Nephron progenitor cell (in vitro differentiated cells): ENCODE measurements at regions not wholly inside any gene's neighbourhood (a gene's known extent, or its start where the extent isn't known, plus 50 kb on each side); places are given as distances from the start of the nearest gene placed in this dataset.

Experiments used
- DNase-seq: peaks from one replicate; pipeline ENCODE4 v3.0.0; 2021
- H3K27ac Mint-ChIP-seq: 2 replicates; pipeline ENCODE4 v1.8.0; 2021; ENCODE audit warnings: mild to moderate bottlenecking, moderate library complexity, mixed read lengths
- H3K27me3 Mint-ChIP-seq: 2 replicates; pipeline ENCODE4 v1.8.0; 2021; ENCODE audit warnings: mild to moderate bottlenecking, low read depth, mixed read lengths; ENCODE audit not compliant: poor library complexity
- H3K36me3 Mint-ChIP-seq: 2 replicates; pipeline ENCODE4 v1.8.0; 2021; ENCODE audit warnings: low read depth, mixed read lengths
- H3K4me1 Mint-ChIP-seq: 2 replicates; pipeline ENCODE4 v1.8.0; 2021; ENCODE audit warnings: mixed read lengths
- H3K4me3 Mint-ChIP-seq: 2 replicates; pipeline ENCODE4 v1.8.0; 2021; ENCODE audit warnings: mild to moderate bottlenecking, moderate library complexity, mixed read lengths
- H3K9me3 Mint-ChIP-seq: 2 replicates; pipeline ENCODE4 v1.8.0; 2021; ENCODE audit warnings: mild to moderate bottlenecking, moderate library complexity, mixed read lengths
- CTCF ChIP-seq: fragments of 200-600 bp; sonication (generic); IDR thresholded peaks from 2 replicates; pipeline ENCODE4 v1.5.0; 2021; ENCODE audit warnings: antibody characterized with exemption

DNA sequence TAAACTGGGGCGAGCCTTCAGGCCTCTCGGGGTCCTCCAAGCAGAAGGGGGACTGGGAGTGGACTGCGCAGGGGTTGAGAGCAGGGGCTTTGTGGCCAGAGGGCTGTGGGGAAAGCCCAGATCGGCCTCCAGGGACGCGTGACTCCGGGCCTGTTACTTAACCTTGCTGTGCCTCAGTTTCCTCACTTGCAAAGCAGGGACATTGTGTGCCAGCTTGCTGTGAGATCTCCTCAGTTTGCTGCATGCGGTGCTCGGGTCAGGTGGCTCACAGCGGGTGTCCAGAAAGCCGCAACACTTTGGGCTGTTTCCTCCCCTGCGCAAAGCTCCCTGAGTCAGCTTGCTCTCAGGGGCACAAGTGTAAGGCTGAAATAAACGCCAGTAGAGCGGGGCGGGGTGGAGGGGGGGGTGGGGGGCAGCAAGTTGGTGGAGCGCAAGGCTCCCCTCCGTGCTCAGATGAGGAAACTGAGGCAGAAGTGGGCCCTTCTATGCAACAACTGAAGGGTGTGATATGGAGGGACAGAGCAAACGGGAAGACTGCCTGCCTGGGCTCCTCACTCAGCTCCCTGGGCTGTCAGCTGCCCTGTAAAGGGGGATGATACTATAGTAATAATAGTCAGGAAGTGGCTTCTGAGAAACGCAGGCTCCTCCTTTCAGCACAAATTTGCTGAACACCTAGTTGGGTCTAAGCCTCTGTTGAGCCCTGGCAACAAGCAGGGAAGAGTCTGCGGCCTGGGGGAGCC lies 101.0 kb downstream of the HMX1 start:
- no peak overlapping the region for H3K27ac Mint-ChIP-seq

DNA sequence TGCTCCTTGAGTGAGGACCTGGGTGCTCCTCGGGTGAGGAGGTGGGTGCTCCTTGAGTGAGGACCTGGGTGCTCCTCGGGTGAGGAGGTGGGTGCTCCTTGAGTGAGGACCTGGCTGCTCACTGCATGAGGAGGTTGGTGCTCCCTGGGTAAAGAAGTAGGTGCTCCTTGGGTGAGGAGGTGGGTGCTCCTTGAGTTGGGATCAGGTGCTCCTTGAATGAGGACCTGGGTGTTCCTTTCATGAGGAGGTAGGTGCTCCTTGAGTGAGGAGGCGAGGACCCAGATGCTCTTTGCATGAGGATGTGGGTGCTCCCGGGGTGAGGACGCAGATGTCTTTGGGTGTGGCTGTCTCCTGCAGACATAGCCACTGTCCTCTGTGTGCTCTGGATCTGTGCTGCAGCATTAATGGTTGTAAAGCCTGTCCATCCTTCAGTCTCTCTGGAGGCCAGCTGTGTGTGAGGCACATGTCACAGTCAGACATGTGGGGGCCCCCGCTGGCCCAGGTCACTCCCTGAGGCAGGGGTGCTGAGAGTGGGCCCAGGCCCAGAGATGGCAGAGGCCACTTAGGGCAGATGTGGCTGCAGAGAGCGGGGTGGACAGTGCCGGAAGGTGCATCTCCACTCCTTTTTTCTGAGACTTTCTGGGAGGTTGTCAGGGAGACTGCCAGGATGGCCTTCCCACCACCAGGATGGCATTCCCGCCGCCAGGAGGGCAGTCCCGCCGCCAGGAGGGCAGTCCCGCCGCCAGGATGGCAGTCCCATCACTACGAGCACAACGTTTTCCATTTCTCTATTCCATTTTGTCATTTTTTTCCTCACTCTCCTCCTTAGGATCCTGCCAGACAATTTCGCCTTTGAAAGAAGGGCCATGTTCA lies 101.8 kb downstream of the HMX1 start:
- Mint-ChIP-seq H3K4me1 (peaks cover 20% of the 10 kb centered on the region), H3K9me3 (no peaks in the 10 kb centered on the region), H3K36me3 (no peaks in the 10 kb centered on the region), H3K27ac (no peak overlapping the region), H3K27me3 (peaks cover 19% of the 10 kb centered on the region), H3K4me3 (no peak overlapping the region)
- no peak for DNase-seq
- TF ChIP-seq CTCF = no peak

More for the DNA sequence above, 101.0 kb downstream of the HMX1 start:
- TF ChIP-seq CTCF = no peak
- no peaks in the 10 kb centered on the region for H3K9me3 Mint-ChIP-seq
- DNase-seq = no peak
- H3K27me3 Mint-ChIP-seq = peaks cover 19% of the 10 kb centered on the region
- no peaks in the 10 kb centered on the region for H3K36me3 Mint-ChIP-seq
- no peak overlapping the region for H3K4me3 Mint-ChIP-seq
- peaks cover 18% of the 10 kb centered on the region for H3K4me1 Mint-ChIP-seq

GRCh38 chr4:8768357-8768999 lies 103.2 kb downstream of the HMX1 start:
- H3K4me3 Mint-ChIP-seq = no peak overlapping the region
- DNase-seq = no peak
- no peak for TF ChIP-seq CTCF
- H3K27me3 Mint-ChIP-seq = peaks cover 14% of the 10 kb centered on the region
- peaks cover 11% of the 10 kb centered on the region for H3K4me1 Mint-ChIP-seq
- H3K27ac Mint-ChIP-seq = no peak overlapping the region
- H3K36me3 Mint-ChIP-seq = no peaks in the 10 kb centered on the region
- H3K9me3 Mint-ChIP-seq = no peaks in the 10 kb centered on the region

GRCh38 chr4:8766610-8767009 lies 105.0 kb downstream of the HMX1 start:
- no peak for TF ChIP-seq CTCF
- Mint-ChIP-seq H3K27me3 (peaks cover 14% of the 10 kb centered on the region), H3K36me3 (no peaks in the 10 kb centered on the region), H3K27ac (no peak overlapping the region), H3K4me1 (peaks cover 13% of the 10 kb centered on the region), H3K4me3 (no peak overlapping the region), H3K9me3 (no peaks in the 10 kb centered on the region)
- DNase-seq = no peak

GRCh38 chr4:8765631-8766590 lies 105.7 kb downstream of the HMX1 start:
- no peak overlapping the region for H3K27ac Mint-ChIP-seq
- no peak overlapping the region for H3K4me3 Mint-ChIP-seq
- TF ChIP-seq CTCF = no peak
- H3K36me3 Mint-ChIP-seq = no peaks in the 10 kb centered on the region
- DNase-seq = no peak
- peaks cover 15% of the 10 kb centered on the region for H3K27me3 Mint-ChIP-seq
- H3K4me1 Mint-ChIP-seq = peaks cover 20% of the 10 kb centered on the region
- no peaks in the 10 kb centered on the region for H3K9me3 Mint-ChIP-seq
